ENCODE measurements at regions not wholly inside any gene's neighbourhood (a gene's known extent, or its start where the extent isn't known, plus 50 kb on each side); places are given as distances from the start of the nearest gene placed in this dataset.

DNA sequence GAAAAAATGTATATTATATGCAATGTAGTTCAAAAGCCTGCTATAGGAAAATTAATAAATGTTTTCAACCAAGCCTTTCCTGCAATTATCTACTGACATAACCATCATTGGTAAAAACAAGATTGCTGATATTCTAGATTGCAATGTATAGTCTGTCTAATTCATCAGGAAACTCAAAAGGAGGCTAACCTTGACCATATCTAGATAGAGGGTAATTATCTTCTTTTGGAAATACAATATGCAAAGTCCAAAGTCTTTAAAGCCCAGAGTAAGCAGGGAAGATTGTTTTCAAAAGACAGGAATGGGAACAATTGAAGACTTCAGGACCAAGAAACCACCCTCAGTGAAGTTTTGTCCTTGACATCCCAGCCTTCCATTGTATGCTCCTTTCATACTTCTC, 123.1 kb upstream of the GLRA2 start:
- TF ChIP-seq POLR2AphosphoS5 (IDR thresholded peaks at IDR 0.05; ENCODE audit: borderline replicate concordance, low read depth, low read length) (no peak), EZH2 (IDR thresholded peaks at IDR 0.05) (no peak)
